WTC11 (cell line): ENCODE measurements at regions not wholly inside any gene's neighbourhood (a gene's known extent, or its start where the extent isn't known, plus 50 kb on each side); places are given as distances from the start of the nearest gene placed in this dataset.

Experiments
- ATAC-seq: fragments of 200-7000 bp; cut with Tn5 transposase; 2 replicates; pipeline ENCODE4 v1.10.0; 2021; ENCODE audit warnings: mild to moderate bottlenecking, moderate library complexity
- CTCF ChIA-PET: fragments of 300-600 bp; sonication (Branson Sonifier 250); formaldehyde crosslinking; loops from one replicate; lab custom pipeline; 2021; ENCODE audit warnings: antibody characterized with exemption; lab: Charles Lee
- POLR2A ChIA-PET: fragments of 350-600 bp; sonication (Branson Sonifier 250); formaldehyde crosslinking; loops from one replicate; lab custom pipeline; 2021; ENCODE audit warnings: antibody characterized with exemption; lab: Charles Lee
- DNase-seq: peaks from one replicate; pipeline ENCODE4 v3.0.0; 2021; ENCODE audit warnings: low spot score
- H3K27ac Mint-ChIP-seq: 2 replicates; pipeline ENCODE4 v1.8.0; 2021; ENCODE audit warnings: mixed read lengths
- H3K27me3 Mint-ChIP-seq: 2 replicates; pipeline ENCODE4 v1.8.0; 2021; ENCODE audit warnings: low read depth, mild to moderate bottlenecking, moderate library complexity, mixed read lengths
- H3K36me3 Mint-ChIP-seq: 2 replicates; pipeline ENCODE4 v1.8.0; 2021; ENCODE audit warnings: mixed read lengths
- H3K4me1 Mint-ChIP-seq: 2 replicates; pipeline ENCODE4 v1.8.0; 2022; ENCODE audit warnings: mixed read lengths
- H3K4me3 Mint-ChIP-seq: 2 replicates; pipeline ENCODE4 v1.8.0; 2021; ENCODE audit warnings: mild to moderate bottlenecking, moderate library complexity, mixed read lengths
- H3K9me3 Mint-ChIP-seq: 2 replicates; pipeline ENCODE4 v1.8.0; 2021; ENCODE audit warnings: mixed read lengths
- ATF2 ChIP-seq: sonication (generic); formaldehyde crosslinking; IDR thresholded peaks from 2 replicates; pipeline ENCODE4 v1.8.1; 2022; ENCODE audit warnings: low read depth, missing genetic modification reagents, borderline replicate concordance
- CBFB ChIP-seq: sonication (generic); formaldehyde crosslinking; IDR thresholded peaks from 2 replicates; pipeline ENCODE4 v1.8.1; 2022; ENCODE audit warnings: mild to moderate bottlenecking, low read depth, missing genetic modification reagents
- ERG ChIP-seq: fragments of 250-450 bp; sonication (Bioruptor Pico); IDR thresholded peaks from 2 replicates; pipeline ENCODE4 v1.8.0; 2021; ENCODE audit warnings: mild to moderate bottlenecking
- FOXJ3 ChIP-seq: sonication (generic); formaldehyde crosslinking; IDR thresholded peaks from 2 replicates; pipeline ENCODE4 v1.9.0; 2021; ENCODE audit warnings: missing genetic modification reagents, mild to moderate bottlenecking, borderline replicate concordance
- FOXK1 ChIP-seq: sonication (generic); formaldehyde crosslinking; IDR thresholded peaks from 2 replicates; pipeline ENCODE4 v1.8.0; 2022; ENCODE audit warnings: mild to moderate bottlenecking, moderate library complexity, missing genetic modification reagents
- JAZF1 ChIP-seq: fragments of 250-450 bp; sonication (Bioruptor Pico); IDR thresholded peaks from 2 replicates; pipeline ENCODE4 v1.9.0; 2021; ENCODE audit warnings: moderate library complexity, mild to moderate bottlenecking, inconsistent platforms
- MLX ChIP-seq: sonication (generic); formaldehyde crosslinking; IDR thresholded peaks from 2 replicates; pipeline ENCODE4 v1.8.1; 2023; ENCODE audit warnings: mild to moderate bottlenecking, missing genetic modification reagents, moderate library complexity
- NR1H2 ChIP-seq: sonication (generic); formaldehyde crosslinking; IDR thresholded peaks from 2 replicates; pipeline ENCODE4 v1.9.0; 2021; ENCODE audit warnings: mild to moderate bottlenecking, moderate library complexity, missing genetic modification reagents
- RORB ChIP-seq: fragments of 250-450 bp; sonication (Bioruptor Pico); IDR thresholded peaks from 2 replicates; pipeline ENCODE4 v1.9.0; 2021; ENCODE audit warnings: mild to moderate bottlenecking
- SMAD4 ChIP-seq: sonication (generic); formaldehyde crosslinking; IDR thresholded peaks from 2 replicates; pipeline ENCODE4 v1.8.0; 2022; ENCODE audit warnings: mild to moderate bottlenecking, missing genetic modification reagents
- ZBTB21 ChIP-seq: sonication (generic); formaldehyde crosslinking; IDR thresholded peaks from 2 replicates; pipeline ENCODE4 v1.8.1; 2023; ENCODE audit warnings: mild to moderate bottlenecking, missing genetic modification reagents, borderline replicate concordance
- ZNF317 ChIP-seq: sonication (generic); formaldehyde crosslinking; IDR thresholded peaks from 2 replicates; pipeline ENCODE4 v1.8.1; 2023; ENCODE audit warnings: low read depth, mild to moderate bottlenecking, moderate library complexity, missing genetic modification reagents, borderline replicate concordance
- ZNF396 ChIP-seq: fragments of 250-450 bp; sonication (Bioruptor Pico); IDR thresholded peaks from 2 replicates; pipeline ENCODE4 v1.8.0; 2021; ENCODE audit warnings: mild to moderate bottlenecking, moderate library complexity, borderline replicate concordance
- ZNF423 ChIP-seq: fragments of 250-450 bp; sonication (Bioruptor Pico); IDR thresholded peaks from 2 replicates; pipeline ENCODE4 v2.1.2; 2022; ENCODE audit warnings: mild to moderate bottlenecking, moderate library complexity
- TF ChIP-seq, protein P1 (sequence below): sonication (generic); formaldehyde crosslinking; IDR thresholded peaks from 2 replicates; pipeline ENCODE4 v1.8.1; 2023; ENCODE audit warnings: mild to moderate bottlenecking, moderate library complexity, missing genetic modification reagents
- TF ChIP-seq, protein P2 (sequence below): sonication (generic); formaldehyde crosslinking; IDR thresholded peaks from 2 replicates; pipeline ENCODE4 v1.8.0; 2022; ENCODE audit warnings: mild to moderate bottlenecking, missing genetic modification reagents
- TF ChIP-seq, protein P3 (sequence below): fragments of 250-450 bp; sonication (Bioruptor Pico); IDR thresholded peaks from 2 replicates; pipeline ENCODE4 v2.1.2; 2022; ENCODE audit warnings: mild to moderate bottlenecking, moderate library complexity

- CTCF ChIA-PET: interaction anchor here (1.4 kb wide), 1 partner anchor 48 kb away, joined by 4 read pairs; no protein-coding TSS in a partner anchor
- H3K27me3 Mint-ChIP-seq: no peaks in the 10 kb centered on the region; the same call in 1 of the 2 replicates
- ATAC-seq: no peak
- no peak for TF ChIP-seq RORB (CRISPR knock-in tag)
- TF ChIP-seq, protein P1, sequence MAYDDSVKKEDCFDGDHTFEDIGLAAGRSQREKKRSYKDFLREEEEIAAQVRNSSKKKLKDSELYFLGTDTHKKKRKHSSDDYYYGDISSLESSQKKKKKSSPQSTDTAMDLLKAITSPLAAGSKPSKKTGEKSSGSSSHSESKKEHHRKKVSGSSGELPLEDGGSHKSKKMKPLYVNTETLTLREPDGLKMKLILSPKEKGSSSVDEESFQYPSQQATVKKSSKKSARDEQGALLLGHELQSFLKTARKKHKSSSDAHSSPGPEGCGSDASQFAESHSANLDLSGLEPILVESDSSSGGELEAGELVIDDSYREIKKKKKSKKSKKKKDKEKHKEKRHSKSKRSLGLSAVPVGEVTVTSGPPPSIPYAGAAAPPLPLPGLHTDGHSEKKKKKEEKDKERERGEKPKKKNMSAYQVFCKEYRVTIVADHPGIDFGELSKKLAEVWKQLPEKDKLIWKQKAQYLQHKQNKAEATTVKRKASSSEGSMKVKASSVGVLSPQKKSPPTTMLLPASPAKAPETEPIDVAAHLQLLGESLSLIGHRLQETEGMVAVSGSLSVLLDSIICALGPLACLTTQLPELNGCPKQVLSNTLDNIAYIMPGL (CRISPR knock-in tag): no peak
- no peak for TF ChIP-seq ZNF423
- TF ChIP-seq ZBTB21 (CRISPR knock-in tag): no peak
- no peak for TF ChIP-seq CBFB (CRISPR knock-in tag)
- no peak for TF ChIP-seq MLX (CRISPR knock-in tag)
- TF ChIP-seq NR1H2 (CRISPR knock-in tag): no peak
- TF ChIP-seq ERG (CRISPR knock-in tag): no peak
- no peak for TF ChIP-seq ATF2 (CRISPR knock-in tag)
- no peak for TF ChIP-seq FOXK1
- no peak for TF ChIP-seq ZNF396 (CRISPR knock-in tag)
- TF ChIP-seq, protein P2, sequence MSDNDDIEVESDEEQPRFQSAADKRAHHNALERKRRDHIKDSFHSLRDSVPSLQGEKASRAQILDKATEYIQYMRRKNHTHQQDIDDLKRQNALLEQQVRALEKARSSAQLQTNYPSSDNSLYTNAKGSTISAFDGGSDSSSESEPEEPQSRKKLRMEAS (CRISPR knock-in tag): no peak
- no peak for TF ChIP-seq FOXJ3 (CRISPR knock-in tag)
- TF ChIP-seq, protein P3, sequence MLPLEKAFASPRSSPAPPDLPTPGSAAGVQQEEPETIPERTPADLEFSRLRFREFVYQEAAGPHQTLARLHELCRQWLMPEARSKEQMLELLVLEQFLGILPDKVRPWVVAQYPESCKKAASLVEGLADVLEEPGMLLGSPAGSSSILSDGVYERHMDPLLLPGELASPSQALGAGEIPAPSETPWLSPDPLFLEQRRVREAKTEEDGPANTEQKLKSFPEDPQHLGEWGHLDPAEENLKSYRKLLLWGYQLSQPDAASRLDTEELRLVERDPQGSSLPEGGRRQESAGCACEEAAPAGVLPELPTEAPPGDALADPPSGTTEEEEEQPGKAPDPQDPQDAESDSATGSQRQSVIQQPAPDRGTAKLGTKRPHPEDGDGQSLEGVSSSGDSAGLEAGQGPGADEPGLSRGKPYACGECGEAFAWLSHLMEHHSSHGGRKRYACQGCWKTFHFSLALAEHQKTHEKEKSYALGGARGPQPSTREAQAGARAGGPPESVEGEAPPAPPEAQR (CRISPR knock-in tag): no peak
- TF ChIP-seq JAZF1 (CRISPR knock-in tag): no peak
- no peak for TF ChIP-seq SMAD4
- TF ChIP-seq ZNF317 (CRISPR knock-in tag): no peak
- TF ChIP-seq, all 79 proteins: peak for 0
- POLR2A ChIA-PET: no interaction called here
- Mint-ChIP-seq H3K27ac (no peak overlapping the region), H3K9me3 (no peaks in the 10 kb centered on the region), H3K4me3 (no peak overlapping the region), H3K4me1 (no peaks in the 10 kb centered on the region), H3K36me3 (no peaks in the 10 kb centered on the region)
- DNase-seq: no peak
Observed at GRCh38 chr11:29280452-29280851, 736.4 kb downstream of the KCNA4 start.

- Mint-ChIP-seq H3K4me1 (no peaks in the 10 kb centered on the region), H3K4me3 (no peak overlapping the region), H3K36me3 (no peaks in the 10 kb centered on the region), H3K27ac (no peak overlapping the region), H3K27me3 (no peaks in the 10 kb centered on the region; the same call in 1 of the 2 replicates), H3K9me3 (no peaks in the 10 kb centered on the region)
- POLR2A ChIA-PET: no interaction called here
- ATAC-seq: no peak
- no peak for DNase-seq
- CTCF ChIA-PET: no interaction called here
- TF ChIP-seq NR1H2 (CRISPR knock-in tag): no peak
- TF ChIP-seq, all 79 proteins: peak for 0
Observed at GRCh38 chr11:29279716-29280115, 737.1 kb downstream of the KCNA4 start.
